Hepatocyte (in vitro differentiated cells): ENCODE measurements at regions not wholly inside any gene's neighbourhood (a gene's known extent, or its start where the extent isn't known, plus 50 kb on each side); places are given as distances from the start of the nearest gene placed in this dataset.

Experiments used
- DNase-seq: peaks from one replicate; pipeline ENCODE4 v3.0.0-alpha.2; 2016; ENCODE audit warnings: low spot score
- H2AFZ ChIP-seq: fragments of 200-600 bp; sonication (generic); 2 replicates; pipeline ENCODE4 v1.6.0; 2016; ENCODE audit warnings: antibody characterized with exemption, mild to moderate bottlenecking
- H3K27ac ChIP-seq: fragments of 200-600 bp; sonication (generic); 2 replicates; pipeline ENCODE4 v1.5.1; 2016; ENCODE audit warnings: mild to moderate bottlenecking
- H3K27me3 ChIP-seq: fragments of 200-600 bp; sonication (generic); 2 replicates; pipeline ENCODE4 v1.6.1; 2016
- H3K36me3 ChIP-seq: fragments of 200-600 bp; sonication (generic); replicated peaks from 2 replicates; pipeline ENCODE4 v1.5.1; 2016; ENCODE audit warnings: low read depth; ENCODE audit not compliant: insufficient read depth
- H3K4me1 ChIP-seq: fragments of 200-600 bp; sonication (generic); 2 replicates; pipeline ENCODE4 v1.5.1; 2016; ENCODE audit warnings: mild to moderate bottlenecking, moderate library complexity; ENCODE audit not compliant: insufficient read depth
- H3K4me2 ChIP-seq: fragments of 200-600 bp; sonication (generic); 2 replicates; pipeline ENCODE4 v1.6.0; 2016
- H3K4me3 ChIP-seq: fragments of 200-600 bp; sonication (generic); 2 replicates; pipeline ENCODE4 v1.5.1; 2016; ENCODE audit warnings: mild to moderate bottlenecking
- H3K79me2 ChIP-seq: fragments of 200-600 bp; sonication (generic); 2 replicates; pipeline ENCODE4 v1.6.0; 2017; ENCODE audit warnings: mild to moderate bottlenecking
- H3K9me2 ChIP-seq: fragments of 200-600 bp; sonication (generic); replicated peaks from 2 replicates; pipeline ENCODE4 v1.6.0; 2017; ENCODE audit warnings: mild to moderate bottlenecking; ENCODE audit not compliant: insufficient read depth
- H3K9me3 ChIP-seq: fragments of 200-600 bp; sonication (generic); 2 replicates; pipeline ENCODE4 v1.5.1; 2016; ENCODE audit warnings: low read depth, mild to moderate bottlenecking
- H4K20me1 ChIP-seq: fragments of 200-600 bp; sonication (generic); 2 replicates; pipeline ENCODE4 v1.6.0; 2016; ENCODE audit warnings: mild to moderate bottlenecking; ENCODE audit not compliant: insufficient read depth, poor library complexity, severe bottlenecking
- EZH2 ChIP-seq: fragments of 200-600 bp; sonication (generic); IDR thresholded peaks from 2 replicates; pipeline ENCODE4 v1.6.1; 2016; ENCODE audit warnings: antibody characterized with exemption, mild to moderate bottlenecking, borderline replicate concordance
- EZH2phosphoT487 ChIP-seq: fragments of 200-600 bp; sonication (generic); IDR thresholded peaks from one replicate; pipeline ENCODE4 v1.6.1; 2018; ENCODE audit warnings: antibody characterized with exemption, mild to moderate bottlenecking, low read depth, moderate library complexity; ENCODE audit not compliant: unreplicated experiment, severe bottlenecking
- WGBS: methylation state at CpG from one replicate; pipeline ENCODE4 v1.1.6; 2016; ENCODE audit warnings: low lambda C conversion rate; ENCODE audit errors: missing lambda C conversion rate; 5-methylcytosine and 5-hydroxymethylcytosine counted together
- TF ChIP-seq, protein P1 (sequence below): fragments of 200-600 bp; sonication (generic); IDR thresholded peaks from 2 replicates; pipeline ENCODE4 v1.5.1; 2016; ENCODE audit warnings: antibody characterized with exemption, mild to moderate bottlenecking; ENCODE audit not compliant: poor library complexity

DNA sequence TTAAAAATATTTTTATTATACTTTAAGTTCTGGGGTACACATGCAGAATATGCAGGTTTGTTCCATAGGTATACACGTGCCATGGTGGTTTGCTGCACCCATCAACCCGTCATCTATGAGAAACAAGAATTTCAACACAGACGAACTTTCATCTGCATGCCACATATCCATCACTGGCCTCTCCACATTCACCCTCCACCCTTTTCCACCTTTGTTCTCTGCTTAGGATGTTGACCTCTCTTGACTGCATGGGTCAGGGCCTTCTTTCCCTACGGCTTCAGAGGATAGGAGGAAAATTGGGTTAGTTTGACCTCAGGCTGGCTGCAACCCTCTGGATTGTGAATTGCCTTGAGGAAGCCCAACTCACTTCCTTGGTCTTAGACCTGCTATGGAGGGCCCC, 260.9 kb downstream of the MREG start:
- no peaks in the 10 kb centered on the region for H3K79me2 ChIP-seq
- WGBS, result 94% methylated on average over 4 of the region's 4 CpGs
- H3K4me1 ChIP-seq, result no peaks in the 10 kb centered on the region
- no peak overlapping the region for H3K4me3 ChIP-seq
- no peak overlapping the region for H3K4me2 ChIP-seq
- H3K9me3 ChIP-seq, result no peaks in the 10 kb centered on the region
- H3K27ac ChIP-seq, result no peak overlapping the region
- H3K9me2 ChIP-seq, result no peaks in the 10 kb centered on the region
- TF ChIP-seq, protein P1, sequence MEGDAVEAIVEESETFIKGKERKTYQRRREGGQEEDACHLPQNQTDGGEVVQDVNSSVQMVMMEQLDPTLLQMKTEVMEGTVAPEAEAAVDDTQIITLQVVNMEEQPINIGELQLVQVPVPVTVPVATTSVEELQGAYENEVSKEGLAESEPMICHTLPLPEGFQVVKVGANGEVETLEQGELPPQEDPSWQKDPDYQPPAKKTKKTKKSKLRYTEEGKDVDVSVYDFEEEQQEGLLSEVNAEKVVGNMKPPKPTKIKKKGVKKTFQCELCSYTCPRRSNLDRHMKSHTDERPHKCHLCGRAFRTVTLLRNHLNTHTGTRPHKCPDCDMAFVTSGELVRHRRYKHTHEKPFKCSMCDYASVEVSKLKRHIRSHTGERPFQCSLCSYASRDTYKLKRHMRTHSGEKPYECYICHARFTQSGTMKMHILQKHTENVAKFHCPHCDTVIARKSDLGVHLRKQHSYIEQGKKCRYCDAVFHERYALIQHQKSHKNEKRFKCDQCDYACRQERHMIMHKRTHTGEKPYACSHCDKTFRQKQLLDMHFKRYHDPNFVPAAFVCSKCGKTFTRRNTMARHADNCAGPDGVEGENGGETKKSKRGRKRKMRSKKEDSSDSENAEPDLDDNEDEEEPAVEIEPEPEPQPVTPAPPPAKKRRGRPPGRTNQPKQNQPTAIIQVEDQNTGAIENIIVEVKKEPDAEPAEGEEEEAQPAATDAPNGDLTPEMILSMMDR, result no peak
- no peak for TF ChIP-seq EZH2phosphoT487
- TF ChIP-seq EZH2, result no peak
- no peak overlapping the region for H2AFZ ChIP-seq
- no peaks in the 10 kb centered on the region for H3K36me3 ChIP-seq
- H3K27me3 ChIP-seq, result no peaks in the 10 kb centered on the region
- DNase-seq, result no peak
- H4K20me1 ChIP-seq, result no peaks in the 10 kb centered on the region

DNA sequence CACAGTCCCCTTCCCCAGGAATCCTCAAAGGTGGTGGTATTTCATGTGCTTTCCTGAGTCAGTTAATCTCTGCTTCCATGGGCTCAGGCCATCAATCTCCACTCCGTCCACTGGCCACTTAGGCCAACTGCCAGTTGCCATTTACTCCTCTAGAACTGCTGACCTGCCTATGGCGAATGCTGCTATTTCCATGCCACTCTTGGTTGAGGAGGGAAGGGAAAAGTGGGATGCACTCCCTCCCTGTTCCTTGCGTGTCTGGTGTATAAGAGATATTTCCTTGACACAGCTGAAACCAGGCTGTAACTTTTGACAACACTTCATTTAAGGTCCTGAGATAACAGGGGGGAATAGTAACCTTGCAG, 261.5 kb downstream of the MREG start:
- Histone ChIP-seq H3K9me2 (no peaks in the 10 kb centered on the region), H4K20me1 (no peaks in the 10 kb centered on the region), H3K4me3 (no peak overlapping the region), H2AFZ (no peak overlapping the region), H3K9me3 (no peaks in the 10 kb centered on the region), H3K4me1 (no peaks in the 10 kb centered on the region), H3K36me3 (no peaks in the 10 kb centered on the region), H3K27ac (no peak overlapping the region), H3K4me2 (no peak overlapping the region), H3K27me3 (no peaks in the 10 kb centered on the region), H3K79me2 (no peaks in the 10 kb centered on the region)
- TF ChIP-seq EZH2, result no peak
- TF ChIP-seq, protein P1, result no peak
- no peak for TF ChIP-seq EZH2phosphoT487
- 91% methylated on average over 3 of the region's 3 CpGs for WGBS
- no peak for DNase-seq

DNA sequence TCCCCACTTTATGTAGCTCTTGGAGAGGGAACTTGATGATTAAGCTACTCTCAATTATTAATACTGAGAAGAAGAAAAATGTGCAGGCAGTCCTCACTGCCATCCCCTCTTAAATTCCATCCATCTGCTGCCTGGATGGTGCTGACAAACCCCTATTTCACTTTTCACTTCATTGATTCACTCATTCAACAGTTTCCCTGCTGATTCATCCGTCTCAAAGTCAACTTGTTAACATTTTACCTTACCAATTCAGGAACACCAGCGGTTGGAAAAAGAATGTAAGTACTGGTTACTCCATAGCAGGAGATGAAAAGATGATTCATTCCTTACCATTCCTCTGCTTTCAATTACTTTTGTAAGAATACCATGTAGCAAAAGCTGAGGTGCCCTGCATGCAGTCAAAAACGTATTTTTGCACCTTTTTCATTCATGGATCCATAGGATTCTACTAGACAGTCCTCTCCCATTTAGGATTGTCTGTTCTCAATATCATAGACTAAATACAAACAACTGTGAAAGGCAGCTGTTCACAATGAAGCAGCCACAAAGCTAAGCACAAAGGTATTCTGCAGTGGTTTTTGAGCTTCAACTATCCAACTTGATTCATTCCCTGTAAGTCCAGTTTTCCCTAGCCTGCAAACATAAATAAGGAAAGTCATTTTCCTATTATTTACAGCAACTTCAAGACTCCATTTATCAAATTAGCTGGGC, 262.0 kb downstream of the MREG start:
- TF ChIP-seq EZH2phosphoT487 (no peak), EZH2 (no peak)
- TF ChIP-seq, protein P1, result no peak
- H3K4me2 ChIP-seq, result no peak overlapping the region
- H3K27ac ChIP-seq, result peak overlapping the region; percentile 2
- no peaks in the 10 kb centered on the region for H3K9me2 ChIP-seq
- H2AFZ ChIP-seq, result no peak overlapping the region
- no peaks in the 10 kb centered on the region for H3K4me1 ChIP-seq
- no peaks in the 10 kb centered on the region for H4K20me1 ChIP-seq
- no peak for DNase-seq
- H3K27me3 ChIP-seq, result no peaks in the 10 kb centered on the region
- H3K36me3 ChIP-seq, result no peaks in the 10 kb centered on the region
- 68% methylated on average over 3 of the region's 3 CpGs for WGBS
- no peaks in the 10 kb centered on the region for H3K9me3 ChIP-seq
- H3K79me2 ChIP-seq, result no peaks in the 10 kb centered on the region
- H3K4me3 ChIP-seq, result no peak overlapping the region
